Vagina (tissue), 2 donors: ENCODE measurements at regions not wholly inside any gene's neighbourhood (a gene's known extent, or its start where the extent isn't known, plus 50 kb on each side); places are given as distances from the start of the nearest gene placed in this dataset.

Experiments used
- CTCF ChIP-seq, 3 experiments: fragments of 450-650 bp in 2 of 3; fragments of 200-600 bp in 1 of 3; sonication (generic) in 1 of 3; IDR thresholded peaks; one replicate each; pipeline ENCODE4 v1.5.1; 2017 to 2019; ENCODE audit warnings: antibody characterized with exemption in 3 of 3, mild to moderate bottlenecking in 2 of 3, moderate library complexity in 2 of 3
- POLR2A ChIP-seq, 2 donors: fragments of 450-650 bp; IDR thresholded peaks; one replicate each; pipeline ENCODE4 v1.6.1; 2017; ENCODE audit warnings: antibody characterized with exemption in 2 of 2, mild to moderate bottlenecking in 2 of 2, moderate library complexity in 2 of 2
- POLR2AphosphoS5 ChIP-seq, 2 donors: sonication (generic); formaldehyde crosslinking; IDR thresholded peaks; one replicate each; pipeline ENCODE4 v1.9.0; 2017; ENCODE audit warnings: antibody characterized with exemption in 2 of 2, mild to moderate bottlenecking in 2 of 2, low read depth in 1 of 2; ENCODE audit not compliant: insufficient read depth in 1 of 2

- TF ChIP-seq POLR2A (IDR thresholded peaks at IDR 0.05) (no peak), CTCF (IDR thresholded peaks at IDR 0.05) (no peak), POLR2AphosphoS5 (IDR thresholded peaks at IDR 0.05; ENCODE audit: insufficient read depth in 1 of 2, low read depth in 1 of 2) (no peak)
Measured at GRCh38 chr6:133710826-133711225, 178.1 kb upstream of the TCF21 start.
